ENCODE measurements at regions not wholly inside any gene's neighbourhood (a gene's known extent, or its start where the extent isn't known, plus 50 kb on each side); places are given as distances from the start of the nearest gene placed in this dataset.
A peak's percentile ranks its signal among the peaks of the same experiment; 100 is the strongest.
"Not testable (repeated sequence)": the region's sequence is repeated elsewhere in the genome, so short reads cannot be mapped to it uniquely, and the experiment has no call there.

GRCh38 chr11:116326146-116326545, 446.6 kb downstream of the BUD13 start:
- TF ChIP-seq, protein P1, sequence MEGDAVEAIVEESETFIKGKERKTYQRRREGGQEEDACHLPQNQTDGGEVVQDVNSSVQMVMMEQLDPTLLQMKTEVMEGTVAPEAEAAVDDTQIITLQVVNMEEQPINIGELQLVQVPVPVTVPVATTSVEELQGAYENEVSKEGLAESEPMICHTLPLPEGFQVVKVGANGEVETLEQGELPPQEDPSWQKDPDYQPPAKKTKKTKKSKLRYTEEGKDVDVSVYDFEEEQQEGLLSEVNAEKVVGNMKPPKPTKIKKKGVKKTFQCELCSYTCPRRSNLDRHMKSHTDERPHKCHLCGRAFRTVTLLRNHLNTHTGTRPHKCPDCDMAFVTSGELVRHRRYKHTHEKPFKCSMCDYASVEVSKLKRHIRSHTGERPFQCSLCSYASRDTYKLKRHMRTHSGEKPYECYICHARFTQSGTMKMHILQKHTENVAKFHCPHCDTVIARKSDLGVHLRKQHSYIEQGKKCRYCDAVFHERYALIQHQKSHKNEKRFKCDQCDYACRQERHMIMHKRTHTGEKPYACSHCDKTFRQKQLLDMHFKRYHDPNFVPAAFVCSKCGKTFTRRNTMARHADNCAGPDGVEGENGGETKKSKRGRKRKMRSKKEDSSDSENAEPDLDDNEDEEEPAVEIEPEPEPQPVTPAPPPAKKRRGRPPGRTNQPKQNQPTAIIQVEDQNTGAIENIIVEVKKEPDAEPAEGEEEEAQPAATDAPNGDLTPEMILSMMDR (conservative IDR thresholded peaks at IDR 0.05; ENCODE audit: low read depth), result no peak
- ChIA-PET CTCF (no interaction called here), POLR2A (ENCODE audit: low non-redundant PET) (no interaction called here)
- no peak overlapping the region for H3K27ac ChIP-seq
- no peak for DNase-seq (ENCODE audit: low spot score)

GRCh38 chr11:116325247-116325646, 447.5 kb downstream of the BUD13 start:
- POLR2A ChIA-PET (ENCODE audit: low non-redundant PET), result no interaction called here

GRCh38 chr11:116324077-116324476, 448.7 kb downstream of the BUD13 start:
- POLR2A ChIA-PET (ENCODE audit: low non-redundant PET); CTCF ChIA-PET; DNase-seq (ENCODE audit: low spot score): not testable (repeated sequence)

More at GRCh38 chr11:116325247-116325646, 447.5 kb downstream of the BUD13 start:
- no peak for DNase-seq (ENCODE audit: low spot score)
- CTCF ChIA-PET, result no interaction called here
- TF ChIP-seq, protein P1 (conservative IDR thresholded peaks at IDR 0.05; ENCODE audit: low read depth), result no peak
- H3K27ac ChIP-seq, result no peak overlapping the region

DNA sequence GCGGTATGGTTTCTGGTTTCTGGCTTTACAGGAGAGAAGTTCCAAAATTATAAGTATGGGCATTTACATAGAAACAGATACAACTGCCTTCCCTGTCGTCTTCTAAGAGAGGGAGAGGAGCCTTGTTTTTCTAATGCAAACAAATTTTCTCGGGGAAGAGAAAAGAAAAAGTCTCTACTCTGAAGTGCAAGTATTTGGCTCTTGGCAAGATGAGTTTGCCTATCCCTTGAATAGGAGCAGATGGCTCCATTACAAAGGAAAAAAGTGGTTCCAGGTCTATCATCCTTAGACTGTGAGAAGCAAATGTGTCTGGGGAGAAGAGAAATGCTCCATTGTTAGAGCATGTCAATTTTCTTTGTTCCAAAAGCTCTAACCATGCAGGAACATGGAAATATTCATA, 455.6 kb downstream of the BUD13 start:
- ChIA-PET POLR2A (ENCODE audit: low non-redundant PET) (no interaction called here), CTCF (interaction anchor here (0.7 kb wide), 1 partner anchor 11 kb away, joined by 5 read pairs; no protein-coding TSS in a partner anchor)
- no peak for DNase-seq (ENCODE audit: low spot score)
- TF ChIP-seq, protein P1 (conservative IDR thresholded peaks at IDR 0.05; ENCODE audit: low read depth), result no peak
- H3K27ac ChIP-seq, result no peak overlapping the region

More at GRCh38 chr11:116324077-116324476, 448.7 kb downstream of the BUD13 start:
- H3K27ac ChIP-seq, result not testable (repeated sequence)

GRCh38 chr11:116314006-116314405, 458.8 kb downstream of the BUD13 start:
- CTCF ChIA-PET, result no interaction called here
- TF ChIP-seq, protein P1 (conservative IDR thresholded peaks at IDR 0.05; ENCODE audit: low read depth), result no peak
- POLR2A ChIA-PET (ENCODE audit: low non-redundant PET), result no interaction called here
- H3K27ac ChIP-seq, result no peak overlapping the region
- no peak for DNase-seq (ENCODE audit: low spot score)

DNA sequence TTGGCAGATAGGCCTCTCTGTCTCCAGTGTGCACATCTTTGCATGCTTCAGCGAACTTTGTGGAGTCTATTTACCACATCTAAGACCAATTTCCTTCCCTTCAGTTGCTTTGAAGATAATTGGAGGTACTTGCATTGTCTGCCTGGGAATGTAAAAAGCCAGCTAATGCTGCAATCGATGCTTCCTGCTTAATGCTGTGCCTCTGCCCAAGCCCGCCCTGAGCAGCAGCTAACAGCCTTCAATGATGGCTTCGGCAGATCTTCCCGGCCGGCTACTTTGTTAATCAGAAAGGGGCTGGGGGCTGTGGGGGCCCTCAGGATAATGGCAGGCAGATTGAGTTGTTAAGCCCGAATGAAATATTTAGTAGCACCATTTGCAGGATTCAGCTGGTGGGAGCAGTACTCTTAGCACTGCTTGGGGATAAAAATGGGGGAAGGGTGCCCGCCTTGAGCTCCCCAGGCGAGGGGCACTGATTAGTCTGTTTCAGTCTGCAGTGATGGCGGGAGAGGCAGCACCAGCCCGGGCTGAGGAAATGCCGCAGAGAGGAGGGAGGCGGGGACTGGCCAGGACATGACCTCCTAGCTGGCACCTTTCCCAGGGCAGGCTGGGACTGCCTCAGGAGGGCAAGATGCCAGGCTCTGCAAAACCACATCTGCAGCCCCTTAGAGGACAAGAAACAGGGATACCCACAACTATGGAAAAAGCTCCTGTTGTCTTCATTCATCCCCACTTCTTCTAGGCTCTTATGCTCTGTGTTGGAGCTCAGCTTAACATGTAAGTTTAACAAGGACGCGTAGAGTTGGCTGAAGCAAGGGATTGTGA, 460.0 kb downstream of the BUD13 start:
- POLR2A ChIA-PET (ENCODE audit: low non-redundant PET), result no interaction called here
- CTCF ChIA-PET, result interaction anchor here (0.6 to 0.9 kb wide), 3 partner anchors 225 to 1538 kb away, joined by 3 read pairs; no protein-coding TSS in a partner anchor
- TF ChIP-seq, protein P1 (conservative IDR thresholded peaks at IDR 0.05; ENCODE audit: low read depth), result no peak
- H3K27ac ChIP-seq, result no peak overlapping the region
- peak; percentile 50 for DNase-seq (ENCODE audit: low spot score)

DNA sequence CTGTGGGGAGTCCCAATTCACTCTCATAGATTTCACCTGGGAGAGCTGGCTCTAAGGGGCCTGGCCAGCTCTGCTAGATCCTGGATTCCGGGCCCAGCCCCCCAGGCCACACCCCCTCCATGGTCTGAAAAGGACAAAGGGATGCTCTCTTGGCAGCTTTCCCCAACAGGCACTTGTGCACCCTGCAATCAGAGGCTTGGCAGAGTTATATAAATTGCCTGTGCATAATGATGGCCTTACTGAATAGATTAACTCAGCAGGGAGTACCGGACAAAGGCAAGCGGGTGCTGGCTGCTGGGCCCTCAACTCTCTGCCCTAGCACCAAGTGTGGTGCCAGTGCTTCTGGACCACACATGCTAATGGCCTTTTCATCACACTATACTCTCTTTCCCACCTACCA, 461.6 kb downstream of the BUD13 start:
- DNase-seq (ENCODE audit: low spot score), result no peak
- H3K27ac ChIP-seq, result no peak overlapping the region
- POLR2A ChIA-PET (ENCODE audit: low non-redundant PET), result no interaction called here
- CTCF ChIA-PET, result no interaction called here
- TF ChIP-seq, protein P1 (conservative IDR thresholded peaks at IDR 0.05; ENCODE audit: low read depth), result no peak
